ENCODE measurements at regions not wholly inside any gene's neighbourhood (a gene's known extent, or its start where the extent isn't known, plus 50 kb on each side); places are given as distances from the start of the nearest gene placed in this dataset.
"Not testable (repeated sequence)": the region's sequence is repeated elsewhere in the genome, so short reads cannot be mapped to it uniquely, and the experiment has no call there.

GRCh38 chrX:40845331-40845911 lies 110.1 kb upstream of the MED14 start:
- no peaks in the 10 kb centered on the region for H3K36me3 ChIP-seq (ENCODE audit: control insufficient read depth in 2 of 2, insufficient read depth in 2 of 2, low read length in 1 of 2)
- H3K27me3 ChIP-seq (ENCODE audit: control insufficient read depth in 1 of 2, insufficient read depth in 2 of 2, low read length in 2 of 2), result no peaks in the 10 kb centered on the region
- no peaks in the 10 kb centered on the region for H3K4me1 ChIP-seq (ENCODE audit: control insufficient read depth in 2 of 2, insufficient read depth in 2 of 2, low read length in 1 of 2)
- H3K9me3 ChIP-seq (ENCODE audit: control insufficient read depth in 2 of 2, insufficient read depth in 1 of 2, low read depth in 1 of 2, low read length in 1 of 2), result peaks cover 0 to 3% of the 10 kb centered on the region in 2 donors
- no peak overlapping the region for H3K27ac ChIP-seq (ENCODE audit: low read depth in 2 of 2, low read length in 1 of 2)
- no peak overlapping the region for H3K4me3 ChIP-seq (ENCODE audit: low read depth in 1 of 2, low read length in 2 of 2)
- 35 to 36% methylated on average over 5 of the region's 5 CpGs for WGBS, 2 donors

- Histone ChIP-seq H3K4me1 (ENCODE audit: control insufficient read depth in 2 of 2, insufficient read depth in 2 of 2, low read length in 1 of 2) (no peaks in the 10 kb centered on the region), H3K27ac (ENCODE audit: low read depth in 2 of 2, low read length in 1 of 2) (no peak overlapping the region), H3K27me3 (ENCODE audit: control insufficient read depth in 1 of 2, insufficient read depth in 2 of 2, low read length in 2 of 2) (peaks cover 0 to 3% of the 10 kb centered on the region in 2 donors), H3K4me3 (ENCODE audit: low read depth in 1 of 2, low read length in 2 of 2) (no peak overlapping the region), H3K36me3 (ENCODE audit: control insufficient read depth in 2 of 2, insufficient read depth in 2 of 2, low read length in 1 of 2) (no peaks in the 10 kb centered on the region), H3K9me3 (ENCODE audit: control insufficient read depth in 2 of 2, insufficient read depth in 1 of 2, low read depth in 1 of 2, low read length in 1 of 2) (no peaks in the 10 kb centered on the region)
- 65% methylated on average over 5 of the region's 5 CpGs for WGBS, 2 donors
Observed at GRCh38 chrX:40849906-40850823, 114.8 kb upstream of the MED14 start.

- Histone ChIP-seq H3K9me3 (ENCODE audit: control insufficient read depth in 2 of 2, insufficient read depth in 1 of 2, low read depth in 1 of 2, low read length in 1 of 2) (no peaks in the 10 kb centered on the region), H3K27ac (ENCODE audit: low read depth in 2 of 2, low read length in 1 of 2) (no peak overlapping the region), H3K4me1 (ENCODE audit: control insufficient read depth in 2 of 2, insufficient read depth in 2 of 2, low read length in 1 of 2) (no peaks in the 10 kb centered on the region), H3K27me3 (ENCODE audit: control insufficient read depth in 1 of 2, insufficient read depth in 2 of 2, low read length in 2 of 2) (peaks cover 0 to 3% of the 10 kb centered on the region in 2 donors), H3K36me3 (ENCODE audit: control insufficient read depth in 2 of 2, insufficient read depth in 2 of 2, low read length in 1 of 2) (no peaks in the 10 kb centered on the region), H3K4me3 (ENCODE audit: low read depth in 1 of 2, low read length in 2 of 2) (no peak overlapping the region)
Observed at GRCh38 chrX:40852586-40852985, 117.2 kb upstream of the MED14 start.

DNA sequence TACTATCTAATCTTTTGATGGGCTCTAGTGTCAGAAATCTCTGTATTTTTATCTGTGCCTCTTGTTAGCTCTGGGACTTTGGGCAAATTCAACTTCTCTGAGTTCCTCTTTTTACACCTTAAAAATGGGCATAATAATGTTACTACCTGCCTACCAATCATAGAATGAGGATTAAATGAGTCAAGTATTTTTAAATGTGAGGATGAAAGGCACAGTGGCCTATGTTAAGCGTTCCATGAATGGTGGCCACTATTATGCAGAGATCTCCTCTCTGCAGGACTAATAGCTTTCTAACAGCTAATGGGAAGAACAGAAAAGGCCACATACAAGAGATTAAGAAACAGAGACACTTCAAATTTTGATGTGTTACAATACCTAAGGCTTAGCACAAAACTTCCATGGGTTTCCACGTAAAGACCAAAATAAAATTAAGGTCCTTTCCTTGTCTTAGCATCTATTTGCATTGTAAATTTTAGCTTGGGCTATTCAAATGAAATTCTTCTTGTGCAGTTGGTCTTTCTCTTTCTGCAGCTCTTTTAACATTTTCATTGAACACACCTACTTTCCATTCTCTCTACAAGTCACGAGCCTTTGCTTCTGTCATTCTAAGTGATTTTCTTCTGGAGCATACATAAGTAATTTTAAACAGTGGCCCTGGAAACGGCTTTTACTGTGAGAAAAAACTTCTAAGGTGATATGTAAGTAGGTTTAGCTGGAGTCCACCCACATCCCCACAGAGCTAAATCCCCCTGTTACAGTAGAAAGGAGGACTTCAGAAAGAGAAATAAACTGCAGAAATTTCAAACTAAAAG lies 117.9 kb upstream of the MED14 start:
- Histone ChIP-seq H3K9me3 (ENCODE audit: control insufficient read depth in 2 of 2, insufficient read depth in 1 of 2, low read depth in 1 of 2, low read length in 1 of 2) (no peaks in the 10 kb centered on the region), H3K36me3 (ENCODE audit: control insufficient read depth in 2 of 2, insufficient read depth in 2 of 2, low read length in 1 of 2) (no peaks in the 10 kb centered on the region), H3K4me3 (ENCODE audit: low read depth in 1 of 2, low read length in 2 of 2) (no peak overlapping the region), H3K27ac (ENCODE audit: low read depth in 2 of 2, low read length in 1 of 2) (no peak overlapping the region), H3K27me3 (ENCODE audit: control insufficient read depth in 1 of 2, insufficient read depth in 2 of 2, low read length in 2 of 2) (peaks cover 0 to 3% of the 10 kb centered on the region in 2 donors), H3K4me1 (ENCODE audit: control insufficient read depth in 2 of 2, insufficient read depth in 2 of 2, low read length in 1 of 2) (no peaks in the 10 kb centered on the region)
- 49 to 71% methylated on average over 4 of the region's 4 CpGs for WGBS, 2 donors

- H3K4me3 ChIP-seq (ENCODE audit: low read depth in 1 of 2, low read length in 2 of 2), result no peak overlapping the region
- no peaks in the 10 kb centered on the region for H3K9me3 ChIP-seq (ENCODE audit: control insufficient read depth in 2 of 2, insufficient read depth in 1 of 2, low read depth in 1 of 2, low read length in 1 of 2)
- no peak overlapping the region for H3K27ac ChIP-seq (ENCODE audit: low read depth in 2 of 2, low read length in 1 of 2)
- peaks cover 0 to 3% of the 10 kb centered on the region in 2 donors for H3K27me3 ChIP-seq (ENCODE audit: control insufficient read depth in 1 of 2, insufficient read depth in 2 of 2, low read length in 2 of 2)
- no peaks in the 10 kb centered on the region for H3K36me3 ChIP-seq (ENCODE audit: control insufficient read depth in 2 of 2, insufficient read depth in 2 of 2, low read length in 1 of 2)
- H3K4me1 ChIP-seq (ENCODE audit: control insufficient read depth in 2 of 2, insufficient read depth in 2 of 2, low read length in 1 of 2), result no peaks in the 10 kb centered on the region
Observed at GRCh38 chrX:40853816-40854123, 118.4 kb upstream of the MED14 start.

DNA sequence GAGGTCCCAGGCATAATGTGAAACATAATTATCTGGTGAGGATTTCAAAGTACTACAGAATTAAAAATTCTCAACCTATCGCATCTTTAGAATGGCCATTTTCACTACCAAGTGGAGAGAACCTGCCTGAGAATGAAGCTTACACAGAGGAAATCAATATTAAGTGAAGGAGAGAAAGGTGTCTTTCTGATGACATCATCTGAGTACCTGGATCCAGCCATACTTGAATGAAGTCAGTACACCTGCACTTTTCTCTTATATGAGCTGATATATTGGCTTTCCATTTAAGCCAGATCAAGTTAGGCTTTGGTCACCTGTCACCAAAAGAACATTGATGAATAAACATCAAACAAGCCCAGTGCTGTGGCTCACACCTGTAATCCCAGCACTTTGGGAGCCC lies 118.9 kb upstream of the MED14 start:
- Histone ChIP-seq H3K36me3 (ENCODE audit: control insufficient read depth in 2 of 2, insufficient read depth in 2 of 2, low read length in 1 of 2) (no peaks in the 10 kb centered on the region), H3K27me3 (ENCODE audit: control insufficient read depth in 1 of 2, insufficient read depth in 2 of 2, low read length in 2 of 2) (peaks cover 0 to 3% of the 10 kb centered on the region in 2 donors), H3K9me3 (ENCODE audit: control insufficient read depth in 2 of 2, insufficient read depth in 1 of 2, low read depth in 1 of 2, low read length in 1 of 2) (no peaks in the 10 kb centered on the region), H3K4me1 (ENCODE audit: control insufficient read depth in 2 of 2, insufficient read depth in 2 of 2, low read length in 1 of 2) (no peaks in the 10 kb centered on the region), H3K27ac (ENCODE audit: low read depth in 2 of 2, low read length in 1 of 2) (no peak overlapping the region), H3K4me3 (ENCODE audit: low read depth in 1 of 2, low read length in 2 of 2) (no peak overlapping the region)
- WGBS, 2 donors, result 85 to 97% methylated on average over 1 of the region's 1 CpG

GRCh38 chrX:40855411-40855810 lies 120.1 kb upstream of the MED14 start:
- Histone ChIP-seq H3K36me3 (ENCODE audit: control insufficient read depth in 2 of 2, insufficient read depth in 2 of 2, low read length in 1 of 2) (no peaks in the 10 kb centered on the region), H3K4me1 (ENCODE audit: control insufficient read depth in 2 of 2, insufficient read depth in 2 of 2, low read length in 1 of 2) (no peaks in the 10 kb centered on the region), H3K27me3 (ENCODE audit: control insufficient read depth in 1 of 2, insufficient read depth in 2 of 2, low read length in 2 of 2) (peaks cover 0 to 3% of the 10 kb centered on the region in 2 donors), H3K27ac (ENCODE audit: low read depth in 2 of 2, low read length in 1 of 2) (no peak overlapping the region), H3K4me3 (ENCODE audit: low read depth in 1 of 2, low read length in 2 of 2) (no peak overlapping the region), H3K9me3 (ENCODE audit: control insufficient read depth in 2 of 2, insufficient read depth in 1 of 2, low read depth in 1 of 2, low read length in 1 of 2) (no peaks in the 10 kb centered on the region)

DNA sequence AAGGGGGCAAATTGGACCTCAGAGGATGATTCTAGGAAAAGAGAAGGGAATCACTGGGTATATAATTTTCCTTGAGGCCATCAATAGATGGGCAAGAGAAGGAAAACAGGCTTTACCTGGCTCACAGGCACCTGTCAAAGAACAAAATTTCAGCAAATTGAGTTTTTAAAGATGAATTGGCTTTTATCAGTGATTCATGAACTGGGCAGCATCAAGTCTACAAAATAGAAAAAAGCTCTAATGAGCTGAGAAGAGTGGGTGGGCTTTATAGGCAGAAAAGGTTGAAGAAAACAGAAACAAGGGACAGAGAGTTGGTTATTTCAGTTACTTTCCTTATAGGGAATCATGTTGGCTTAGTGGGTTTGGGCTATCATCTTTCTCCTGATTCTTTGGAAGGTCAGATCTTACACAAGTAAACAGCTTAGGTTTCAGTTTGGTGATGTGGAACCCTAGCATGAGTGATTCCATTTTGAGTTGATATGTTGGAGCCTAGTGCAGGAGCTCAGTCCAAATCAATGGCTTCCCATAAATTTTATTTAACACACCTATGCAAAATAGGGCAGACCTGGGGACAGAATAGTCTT lies 120.7 kb upstream of the MED14 start:
- no peaks in the 10 kb centered on the region for H3K4me1 ChIP-seq (ENCODE audit: control insufficient read depth in 2 of 2, insufficient read depth in 2 of 2, low read length in 1 of 2)
- H3K9me3 ChIP-seq (ENCODE audit: control insufficient read depth in 2 of 2, insufficient read depth in 1 of 2, low read depth in 1 of 2, low read length in 1 of 2), result no peaks in the 10 kb centered on the region
- H3K4me3 ChIP-seq (ENCODE audit: low read depth in 1 of 2, low read length in 2 of 2), result no peak overlapping the region
- no peaks in the 10 kb centered on the region for H3K36me3 ChIP-seq (ENCODE audit: control insufficient read depth in 2 of 2, insufficient read depth in 2 of 2, low read length in 1 of 2)
- H3K27me3 ChIP-seq (ENCODE audit: control insufficient read depth in 1 of 2, insufficient read depth in 2 of 2, low read length in 2 of 2), result peaks cover 0 to 5% of the 10 kb centered on the region in 2 donors
- no peak overlapping the region for H3K27ac ChIP-seq (ENCODE audit: low read depth in 2 of 2, low read length in 1 of 2)

- H3K4me3 ChIP-seq (ENCODE audit: low read depth in 1 of 2, low read length in 2 of 2); H3K36me3 ChIP-seq (ENCODE audit: control insufficient read depth in 2 of 2, insufficient read depth in 2 of 2, low read length in 1 of 2); H3K9me3 ChIP-seq (ENCODE audit: control insufficient read depth in 2 of 2, insufficient read depth in 1 of 2, low read depth in 1 of 2, low read length in 1 of 2); H3K27me3 ChIP-seq (ENCODE audit: control insufficient read depth in 1 of 2, insufficient read depth in 2 of 2, low read length in 2 of 2); H3K4me1 ChIP-seq (ENCODE audit: control insufficient read depth in 2 of 2, insufficient read depth in 2 of 2, low read length in 1 of 2); H3K27ac ChIP-seq (ENCODE audit: low read depth in 2 of 2, low read length in 1 of 2): not testable (repeated sequence)
- WGBS, 2 donors, result 98 to 99% methylated on average over 46 to 47 of the region's 47 CpGs
Observed at GRCh38 chrX:40861952-40862554, 126.7 kb upstream of the MED14 start.
